ENCODE measurements at regions not wholly inside any gene's neighbourhood (a gene's known extent, or its start where the extent isn't known, plus 50 kb on each side); places are given as distances from the start of the nearest gene placed in this dataset.

DNA sequence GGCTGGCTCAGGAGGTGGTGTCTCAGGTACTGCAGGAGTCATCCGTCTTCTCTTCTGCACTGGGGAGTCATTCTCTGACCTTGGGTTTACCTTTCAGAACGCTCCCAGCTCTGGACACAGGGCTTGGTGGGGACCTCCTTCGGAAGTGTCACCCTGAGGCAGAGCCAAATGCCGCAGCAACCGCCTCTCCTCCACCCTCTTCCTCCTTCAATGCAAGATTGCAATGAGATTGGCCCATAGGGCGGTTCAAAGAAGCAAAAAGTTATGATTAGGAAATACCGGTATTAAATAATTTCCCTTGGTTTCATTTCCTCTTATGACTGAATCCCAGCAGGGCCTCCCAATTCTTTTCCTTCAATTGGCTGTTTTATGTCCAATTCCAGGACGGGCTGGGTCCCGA, 178.8 kb downstream of the ACKR3 start:
- Histone ChIP-seq H2BK12ac (ENCODE audit: low read depth, low read length) (no peak overlapping the region), H3K4ac (replicated peaks; ENCODE audit: insufficient read length, low read depth, low read length) (no peak overlapping the region), H2BK120ac (replicated peaks; ENCODE audit: low read depth, low read length) (no peak overlapping the region), H3K27ac (ENCODE audit: low read depth, low read length) (no peak overlapping the region), H4K5ac (ENCODE audit: insufficient read length, low read depth, low read length) (no peak overlapping the region), H3K4me2 (ENCODE audit: insufficient read depth in 1 of 2, low read depth in 2 of 2, low read length in 2 of 2) (no peak overlapping the region), H3K14ac (ENCODE audit: insufficient read length) (no peak overlapping the region), H2BK5ac (ENCODE audit: low read depth, low read length) (no peak overlapping the region), H3K4me3 (ENCODE audit: extremely low read depth in 1 of 4, insufficient read depth in 2 of 4, low read depth in 3 of 4, low read length in 4 of 4) (no peak overlapping the region), H4K91ac (replicated peaks; ENCODE audit: insufficient read length, low read length) (no peak overlapping the region), H2BK20ac (ENCODE audit: low read length) (no peak overlapping the region), H3K79me1 (ENCODE audit: low read depth, low read length) (no peaks in the 10 kb centered on the region), H3K23me2 (ENCODE audit: low read depth, low read length) (no peaks in the 10 kb centered on the region), H2BK15ac (ENCODE audit: low read length) (no peak overlapping the region), H3K23ac (ENCODE audit: insufficient read length) (no peak overlapping the region), H3K56ac (replicated peaks; ENCODE audit: insufficient read length, low read depth, low read length) (no peak overlapping the region), H3K9me3 (ENCODE audit: insufficient read depth in 2 of 2, low read depth in 1 of 2, low read length in 1 of 2) (no peaks in the 10 kb centered on the region), H4K8ac (ENCODE audit: extremely low read depth, insufficient read depth, low read length) (no peak overlapping the region), H3K79me2 (ENCODE audit: control insufficient read depth in 1 of 2, insufficient read depth in 2 of 2, low read length in 2 of 2) (no peaks in the 10 kb centered on the region), H2AK5ac (ENCODE audit: low read depth, low read length) (no peak overlapping the region), H3K36me3 (ENCODE audit: control insufficient read depth in 2 of 4, insufficient read depth in 4 of 4, low read length in 3 of 4) (no peaks in the 10 kb centered on the region), H3K4me1 (replicated peaks in 1 of 4; ENCODE audit: control insufficient read depth in 3 of 4, insufficient read depth in 4 of 4, low read length in 3 of 4) (peaks cover 0 to 5% (median 4%) of the 10 kb centered on the region in 4 experiments; a peak in 5 of 7 replicates), H3K18ac (ENCODE audit: extremely low read depth, low read length) (no peak overlapping the region), H3K27me3 (replicated peaks in 1 of 4; ENCODE audit: control insufficient read depth in 3 of 4, extremely low read depth in 1 of 4, insufficient read depth in 3 of 4, low read length in 3 of 4) (no peaks in the 10 kb centered on the region), H4K20me1 (replicated peaks in 1 of 2; ENCODE audit: control insufficient read depth in 1 of 2, insufficient read depth in 2 of 2, low read length in 2 of 2) (no peaks in the 10 kb centered on the region), H2AFZ (ENCODE audit: low read length) (no peak overlapping the region), H3K9ac (replicated peaks in 1 of 4; ENCODE audit: extremely low read depth in 1 of 4, low read depth in 3 of 4, low read length in 3 of 4) (no peak overlapping the region)
- DNase-seq (ENCODE audit: low read depth in 1 of 2, low spot score in 2 of 2) (no peak), FAIRE-seq (no peak)
- POLR2A ChIA-PET (ENCODE audit: partially characterized antibody): no interaction called here
- WGBS, 2 experiments (ENCODE audit: extremely low coverage in 1 of 2, insufficient coverage in 1 of 2, insufficient read length in 1 of 2, insufficient replicate concordance in 2 of 2, low coverage in 1 of 2, low lambda C conversion rate in 2 of 2, missing lambda C conversion rate in 1 of 2): 92% methylated on average over 9 of the region's 9 CpGs; no CpG with 5 or more reads in 1 of the 2 experiments
- CTCF ChIA-PET (ENCODE audit: partially characterized antibody): no interaction called here
- TF ChIP-seq BCL11A (IDR thresholded peaks at IDR 0.05; ENCODE audit: low read depth in 2 of 2, low read length in 2 of 2): no peak
- no peak for TF ChIP-seq TBP (IDR thresholded peaks at IDR 0.05; ENCODE audit: low read depth, low read length)
- TF ChIP-seq CHD2 (IDR thresholded peaks at IDR 0.05; ENCODE audit: low read length): no peak
- TF ChIP-seq EZH2 (IDR thresholded peaks at IDR 0.05; ENCODE audit: low read depth, low read length, severe bottlenecking): no peak
- TF ChIP-seq TAF1 (IDR thresholded peaks at IDR 0.05; ENCODE audit: low read depth, low read length): no peak
- no peak for TF ChIP-seq CBX8 (IDR thresholded peaks at IDR 0.05; ENCODE audit: borderline replicate concordance, low read depth, low read length)

All from H1 (cell line).